Peyer's patch (tissue), 4 donors: ENCODE measurements at regions not wholly inside any gene's neighbourhood (a gene's known extent, or its start where the extent isn't known, plus 50 kb on each side); places are given as distances from the start of the nearest gene placed in this dataset.

Experiments
- DNase-seq, 3 donors: peaks; one replicate each; pipeline ENCODE4 v3.0.0-alpha.2; 2017 to 2019
- H3K27ac ChIP-seq, 4 donors: fragments of 200-600 bp; sonication (generic); one replicate each; pipeline ENCODE4 v1.5.1; 2016 to 2019
- H3K27me3 ChIP-seq, 2 donors: fragments of 200-600 bp; sonication (generic); one replicate each; pipeline ENCODE4 v1.5.1; 2019
- H3K36me3 ChIP-seq, 3 donors: fragments of 200-600 bp; sonication (generic); one replicate each; pipeline ENCODE4 v1.5.1; 2016 to 2019
- H3K4me1 ChIP-seq, 4 donors: fragments of 200-600 bp; sonication (generic); one replicate each; pipeline ENCODE4 v1.5.1; 2016 to 2019
- H3K4me3 ChIP-seq, 4 donors: fragments of 200-600 bp; sonication (generic); 1 replicate in 3 of 4; 2 replicates in 1 of 4; pipeline ENCODE4 v1.5.1; 2016 to 2019; ENCODE audit warnings: mild to moderate bottlenecking in 1 of 4
- H3K9me3 ChIP-seq, 4 donors: fragments of 200-600 bp; sonication (generic); one replicate each; pipeline ENCODE4 v1.5.1; 2016 to 2019; ENCODE audit warnings: mild to moderate bottlenecking in 1 of 4
- CTCF ChIP-seq, 6 experiments: fragments of 450-650 bp in 4 of 6; fragments of 200-600 bp in 2 of 6; sonication (generic) in 1 of 6; IDR thresholded peaks; one replicate each; pipeline ENCODE4 v1.5.1; 2017 to 2019; ENCODE audit warnings: antibody characterized with exemption in 6 of 6, mild to moderate bottlenecking in 3 of 6, moderate library complexity in 1 of 6
- POLR2A ChIP-seq, 2 donors: fragments of 450-650 bp; IDR thresholded peaks; one replicate each; pipeline ENCODE4 v1.5.1; 2017; ENCODE audit warnings: antibody characterized with exemption in 2 of 2, mild to moderate bottlenecking in 2 of 2, moderate library complexity in 2 of 2

GRCh38 chr14:85439696-85440328, 90.1 kb upstream of the FLRT2 start:
- no peak for TF ChIP-seq POLR2A (IDR thresholded peaks at IDR 0.05)
- no peak for TF ChIP-seq CTCF (IDR thresholded peaks at IDR 0.05)
- H3K27me3 ChIP-seq: no peaks in the 10 kb centered on the region
- H3K4me1 ChIP-seq: no peaks in the 10 kb centered on the region
- H3K4me3 ChIP-seq: no peak overlapping the region
- DNase-seq: no peak
- no peaks in the 10 kb centered on the region for H3K9me3 ChIP-seq
- H3K36me3 ChIP-seq: no peaks in the 10 kb centered on the region
- no peak overlapping the region for H3K27ac ChIP-seq

GRCh38 chr14:85441909-85442643, 87.9 kb upstream of the FLRT2 start:
- no peak overlapping the region for H3K27ac ChIP-seq
- DNase-seq: no peak
- TF ChIP-seq POLR2A (IDR thresholded peaks at IDR 0.05) (no peak), CTCF (IDR thresholded peaks at IDR 0.05) (no peak)
- H3K27me3 ChIP-seq: no peaks in the 10 kb centered on the region
- H3K4me3 ChIP-seq: no peak overlapping the region
- H3K9me3 ChIP-seq: no peaks in the 10 kb centered on the region
- H3K36me3 ChIP-seq: no peaks in the 10 kb centered on the region
- H3K4me1 ChIP-seq: no peaks in the 10 kb centered on the region

- Histone ChIP-seq H3K4me3 (no peak overlapping the region), H3K27me3 (no peaks in the 10 kb centered on the region), H3K9me3 (no peaks in the 10 kb centered on the region), H3K27ac (no peak overlapping the region), H3K4me1 (no peaks in the 10 kb centered on the region), H3K36me3 (no peaks in the 10 kb centered on the region)
- TF ChIP-seq CTCF (IDR thresholded peaks at IDR 0.05) (no peak), POLR2A (IDR thresholded peaks at IDR 0.05) (no peak)
- DNase-seq: no peak
Observed at GRCh38 chr14:85442996-85443395, 86.9 kb upstream of the FLRT2 start.

GRCh38 chr14:85444635-85445034, 85.3 kb upstream of the FLRT2 start:
- no peaks in the 10 kb centered on the region for H3K9me3 ChIP-seq
- H3K27me3 ChIP-seq: no peaks in the 10 kb centered on the region
- H3K36me3 ChIP-seq: no peaks in the 10 kb centered on the region
- no peak for DNase-seq
- no peak for TF ChIP-seq POLR2A (IDR thresholded peaks at IDR 0.05)
- no peak for TF ChIP-seq CTCF (IDR thresholded peaks at IDR 0.05)
- H3K27ac ChIP-seq: no peak overlapping the region
- no peak overlapping the region for H3K4me3 ChIP-seq
- H3K4me1 ChIP-seq: no peaks in the 10 kb centered on the region

- H3K4me1 ChIP-seq: no peaks in the 10 kb centered on the region
- no peak overlapping the region for H3K4me3 ChIP-seq
- H3K36me3 ChIP-seq: no peaks in the 10 kb centered on the region
- H3K27ac ChIP-seq: no peak overlapping the region
- no peaks in the 10 kb centered on the region for H3K27me3 ChIP-seq
- no peaks in the 10 kb centered on the region for H3K9me3 ChIP-seq
- TF ChIP-seq CTCF (IDR thresholded peaks at IDR 0.05): no peak
- no peak for TF ChIP-seq POLR2A (IDR thresholded peaks at IDR 0.05)
- no peak for DNase-seq
Observed at GRCh38 chr14:85445151-85445795, 84.7 kb upstream of the FLRT2 start.
